HG03558 (cell line): ENCODE measurements at regions not wholly inside any gene's neighbourhood (a gene's known extent, or its start where the extent isn't known, plus 50 kb on each side); places are given as distances from the start of the nearest gene placed in this dataset.

ENCODE experiments used
- ATAC-seq: cut with Tn5 transposase; IDR thresholded peaks from one replicate; pipeline ENCODE4 v1.9.1; 2021; ENCODE audit warnings: moderate number of reproducible peaks; ENCODE audit not compliant: unreplicated experiment; ENCODE audit errors: extremely low read depth

DNA sequence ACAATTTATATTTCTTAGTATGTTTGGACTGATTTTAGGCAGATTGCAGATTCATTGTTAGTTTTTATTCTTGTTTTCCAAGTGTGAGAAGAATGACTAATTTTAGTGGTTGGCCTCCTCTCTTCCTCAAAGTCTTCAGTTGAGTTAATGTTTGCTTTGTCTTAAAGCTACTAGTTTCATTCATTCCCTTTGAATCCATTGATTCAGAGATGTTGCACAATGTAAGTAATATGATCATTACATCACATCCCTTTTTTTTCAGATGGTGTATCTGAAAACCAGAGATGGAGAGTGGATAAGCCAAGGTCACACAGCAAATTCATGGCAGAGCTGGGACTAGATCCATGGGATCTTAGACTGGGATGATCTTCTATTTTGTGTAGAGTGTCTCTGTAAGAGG lies 577.5 kb downstream of the BCL11B start:
- ATAC-seq: no peak

- ATAC-seq: no peak
Observed at GRCh38 chr14:98695809-98696208, 576.2 kb downstream of the BCL11B start.

- ATAC-seq: no peak
Observed at GRCh38 chr14:98698341-98698740, 573.7 kb downstream of the BCL11B start.

- ATAC-seq: no peak
Observed at GRCh38 chr14:98700748-98701147, 571.2 kb downstream of the BCL11B start.

DNA sequence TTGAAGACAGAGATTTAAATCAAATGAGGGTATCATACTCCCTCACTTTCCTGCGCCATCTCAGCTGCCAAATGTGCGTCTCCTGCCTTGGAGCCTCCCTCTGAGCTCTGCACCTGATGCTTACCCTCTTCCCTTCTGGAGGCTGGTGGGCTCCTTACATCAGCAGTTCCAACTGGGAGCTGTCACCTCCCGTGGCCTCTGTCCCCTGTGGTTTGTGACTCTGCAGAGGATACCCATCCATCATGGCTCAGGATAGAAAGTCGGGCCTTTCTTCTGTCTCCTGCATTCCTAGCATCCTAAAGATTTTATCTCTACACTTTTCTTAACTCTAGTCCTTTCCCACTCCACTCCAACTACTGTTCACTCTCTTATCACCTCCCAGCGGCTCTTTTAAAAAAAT lies 570.6 kb downstream of the BCL11B start:
- ATAC-seq: no peak

DNA sequence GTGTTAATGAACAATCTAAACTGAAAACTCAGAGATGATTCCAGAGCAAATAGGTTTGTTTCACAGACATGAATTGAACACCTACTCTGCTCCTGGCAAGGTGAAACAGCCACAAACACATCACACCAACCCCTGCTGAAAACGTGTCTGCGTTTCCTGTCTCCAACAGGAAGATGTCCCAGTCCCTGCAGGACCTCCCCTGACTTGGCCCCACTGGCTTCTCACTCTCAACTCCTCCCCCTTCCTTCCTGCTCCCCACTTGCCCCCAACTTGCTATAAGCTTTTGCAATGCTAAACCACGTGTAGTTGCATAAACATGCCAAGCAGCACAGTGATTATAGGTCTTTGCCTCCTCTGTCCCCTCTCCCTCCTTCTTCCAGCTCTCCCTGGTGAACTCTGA lies 567.6 kb downstream of the BCL11B start:
- ATAC-seq: no peak

DNA sequence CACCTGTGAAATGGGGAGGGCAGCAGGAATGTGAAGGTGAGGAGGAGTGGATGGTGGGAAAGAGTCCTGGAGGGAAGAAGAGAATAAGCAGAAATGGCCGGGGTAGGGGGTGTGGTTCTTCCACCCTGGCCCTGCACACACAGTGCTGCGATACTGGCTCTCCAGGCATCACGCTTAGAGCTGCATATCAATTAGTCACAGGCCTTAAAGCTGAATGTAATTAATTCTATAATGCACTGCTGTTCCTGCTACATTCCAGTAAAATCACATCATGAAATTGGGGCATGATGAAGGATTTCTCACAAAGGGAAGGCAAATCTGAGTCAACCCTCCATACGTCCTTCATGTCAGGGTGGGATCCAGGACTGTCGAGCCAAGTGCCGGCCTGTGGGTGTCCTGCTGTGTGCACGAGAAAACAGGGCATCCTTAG lies 566.1 kb downstream of the BCL11B start:
- no peak for ATAC-seq

DNA sequence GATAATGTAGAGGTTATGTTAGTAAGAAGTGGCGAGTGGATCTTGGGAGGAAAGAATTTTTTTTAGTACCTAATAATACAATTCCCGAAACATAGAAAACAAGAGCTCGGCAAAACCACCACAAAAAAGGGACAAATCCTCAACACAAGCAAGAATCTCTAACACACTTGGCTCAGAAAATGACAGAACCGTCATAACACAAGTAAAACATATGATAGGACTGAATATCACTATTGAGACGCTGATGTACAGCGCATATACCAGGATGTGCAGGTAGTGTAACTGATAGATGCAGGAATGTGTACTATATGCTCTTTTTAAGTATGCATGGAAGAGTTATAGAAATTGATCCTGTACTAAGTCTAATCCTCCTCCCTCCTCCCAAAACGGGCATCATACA lies 564.5 kb downstream of the BCL11B start:
- ATAC-seq: no peak

DNA sequence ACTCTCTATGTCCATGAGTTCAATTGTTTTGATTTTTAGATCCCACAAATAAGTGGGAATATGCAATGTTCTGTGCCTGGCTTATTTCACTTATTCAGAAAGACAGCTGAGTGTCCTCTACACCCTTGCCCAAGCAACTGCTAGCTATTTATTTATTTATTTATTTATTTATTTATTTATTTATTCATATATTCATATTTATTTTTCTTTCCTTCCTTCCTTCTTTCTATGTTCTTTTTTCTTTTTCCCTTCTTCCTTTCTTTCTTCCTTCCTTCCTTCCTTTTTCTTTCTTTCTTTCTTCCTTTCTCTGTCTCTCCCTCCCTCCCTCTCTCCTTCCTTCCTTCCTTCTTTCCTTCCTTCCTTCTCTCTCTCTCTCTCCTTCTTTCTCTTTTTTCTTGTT lies 563.4 kb downstream of the BCL11B start:
- ATAC-seq: no peak

DNA sequence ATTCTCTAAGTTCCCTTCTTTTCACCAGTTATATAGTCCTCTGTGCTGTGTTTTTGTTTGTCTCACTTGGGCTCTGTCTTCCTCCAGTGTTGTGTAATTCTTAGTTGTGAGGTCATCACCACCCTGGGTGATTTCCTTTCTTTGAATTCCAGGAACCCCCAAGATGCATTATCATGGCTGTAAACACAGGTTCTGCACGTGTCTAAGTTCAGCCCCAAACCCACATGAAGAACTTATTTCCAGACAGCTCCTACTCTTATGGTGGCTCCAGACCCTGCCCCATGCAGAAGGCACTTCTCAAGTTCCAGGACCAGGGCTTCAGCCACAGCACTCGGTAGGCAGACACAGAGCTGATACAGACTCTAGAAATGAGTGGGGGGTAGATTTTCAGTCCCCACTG lies 560.5 kb downstream of the BCL11B start:
- ATAC-seq: no peak

GRCh38 chr14:98714626-98715425 lies 557.2 kb downstream of the BCL11B start:
- no peak for ATAC-seq

DNA sequence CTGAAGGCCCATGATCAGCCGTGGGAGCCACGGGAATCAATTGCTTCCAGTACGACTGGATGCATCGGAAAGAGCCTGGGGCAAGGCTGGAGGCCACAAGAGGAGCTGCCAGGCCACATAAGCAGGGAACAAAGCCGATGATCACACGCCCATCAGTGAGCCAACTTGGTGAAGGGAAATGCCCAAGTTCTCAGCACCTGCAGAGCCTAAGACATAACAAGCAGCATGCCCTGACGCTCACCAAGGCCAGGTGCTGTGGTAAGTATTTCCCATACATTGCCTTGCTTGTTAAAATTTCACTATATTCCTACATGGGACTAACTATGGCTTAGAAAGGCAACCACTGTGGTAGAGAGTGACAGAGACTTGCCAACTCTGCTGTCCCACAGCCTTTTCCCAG lies 555.9 kb downstream of the BCL11B start:
- ATAC-seq: no peak

- no peak for ATAC-seq
Observed at GRCh38 chr14:98721061-98721460, 550.9 kb downstream of the BCL11B start.

DNA sequence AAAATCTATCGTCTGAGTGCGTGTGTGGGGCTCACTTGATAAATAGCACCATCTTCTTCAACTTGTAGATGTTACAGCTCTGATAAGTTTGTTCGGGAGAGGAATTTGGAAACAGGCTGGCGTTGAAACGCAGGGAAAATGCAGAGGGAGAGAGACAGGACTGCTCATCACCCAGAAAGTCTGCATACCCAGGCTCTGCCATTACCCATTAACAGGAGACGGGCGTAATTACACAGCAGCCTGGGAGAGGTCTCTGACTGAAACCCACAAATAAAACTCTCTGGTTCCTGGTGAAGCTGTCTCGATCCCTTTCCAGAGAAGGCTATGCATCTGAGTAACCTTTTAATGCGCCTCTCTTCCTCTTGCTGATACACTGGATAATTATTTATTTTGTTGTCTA lies 547.3 kb downstream of the BCL11B start:
- ATAC-seq: no peak

DNA sequence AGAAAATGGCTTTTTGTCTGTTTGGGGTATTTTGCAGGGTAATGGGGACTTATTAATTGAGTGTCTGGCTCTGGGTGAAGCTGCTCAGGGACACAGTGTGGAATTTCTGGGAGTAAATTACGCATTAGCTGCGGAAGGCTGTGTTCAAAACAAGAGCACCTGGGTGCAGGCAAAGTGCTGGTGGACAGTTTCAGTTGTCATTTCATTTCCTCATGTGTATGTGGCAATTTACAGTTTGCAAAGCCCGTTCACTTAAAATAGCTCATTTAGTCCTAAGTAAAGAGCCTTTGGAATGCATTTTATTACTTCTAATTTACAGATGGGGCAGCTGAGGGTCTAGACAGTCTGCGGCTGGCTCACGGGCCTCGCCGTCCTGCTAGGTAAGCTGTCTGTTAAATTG lies 546.8 kb downstream of the BCL11B start:
- ATAC-seq: no peak

- no peak for ATAC-seq
Observed at GRCh38 chr14:98725676-98726075, 546.3 kb downstream of the BCL11B start.

DNA sequence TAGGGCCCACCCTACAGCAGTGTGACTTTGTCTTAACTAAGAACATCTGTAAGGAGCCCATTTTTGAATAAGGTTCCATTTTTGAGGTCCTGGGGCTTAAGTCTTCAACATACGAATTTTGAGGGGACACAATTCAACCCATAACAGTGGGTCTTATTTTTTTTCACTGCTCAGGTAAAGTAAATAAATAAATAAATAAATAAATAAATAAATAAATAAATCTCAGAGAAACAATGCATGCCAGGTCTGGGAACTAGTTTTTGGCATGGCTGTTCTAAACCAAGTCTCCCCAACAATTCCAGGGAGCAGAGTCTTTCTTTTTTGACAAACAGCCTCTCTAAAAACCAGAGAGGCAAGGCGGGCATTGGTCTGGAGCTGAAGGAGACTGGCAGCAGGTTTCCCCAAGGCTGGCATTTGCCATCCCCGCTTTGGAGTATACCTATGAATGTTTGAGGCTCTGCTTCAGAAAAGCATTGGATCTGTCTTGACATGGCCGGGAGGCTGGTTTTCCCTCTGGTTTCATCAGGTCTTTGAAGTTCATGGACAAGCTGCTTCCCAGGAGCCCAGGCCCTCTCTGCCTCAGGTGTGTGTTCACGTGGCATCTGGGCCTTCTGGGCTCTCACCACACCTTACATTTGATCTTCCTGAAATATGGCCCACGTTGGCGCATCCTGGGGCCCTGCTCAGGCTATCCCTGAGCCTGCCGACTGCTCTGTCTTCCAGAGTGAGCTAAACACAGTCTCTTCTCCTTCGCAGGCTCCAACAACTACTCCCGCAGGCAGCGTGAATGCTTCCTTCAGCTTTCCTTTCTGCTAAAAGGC lies 545.2 kb downstream of the BCL11B start:
- no peak for ATAC-seq

- no peak for ATAC-seq
Observed at GRCh38 chr14:98728024-98728423, 544.0 kb downstream of the BCL11B start.

DNA sequence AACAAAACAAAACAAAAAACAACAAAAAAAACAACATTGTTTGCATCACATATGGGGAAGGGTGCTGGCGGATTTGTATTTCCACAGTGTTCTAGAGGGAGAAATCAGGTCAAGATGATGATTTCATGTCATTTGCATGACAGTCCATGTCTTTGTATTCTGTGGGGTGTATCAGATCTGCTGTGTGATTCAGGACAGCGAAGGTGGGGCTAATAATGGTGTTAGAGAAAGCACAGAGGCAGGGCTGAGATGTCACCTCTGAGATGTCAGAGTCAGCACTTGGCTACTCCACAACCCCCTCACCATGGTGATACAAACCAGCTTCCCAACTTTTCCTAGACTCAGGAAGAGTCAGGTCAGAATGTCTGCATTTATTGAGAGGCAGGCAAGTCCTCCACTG lies 543.2 kb downstream of the BCL11B start:
- ATAC-seq: no peak

GRCh38 chr14:98731286-98731685 lies 540.7 kb downstream of the BCL11B start:
- no peak for ATAC-seq

DNA sequence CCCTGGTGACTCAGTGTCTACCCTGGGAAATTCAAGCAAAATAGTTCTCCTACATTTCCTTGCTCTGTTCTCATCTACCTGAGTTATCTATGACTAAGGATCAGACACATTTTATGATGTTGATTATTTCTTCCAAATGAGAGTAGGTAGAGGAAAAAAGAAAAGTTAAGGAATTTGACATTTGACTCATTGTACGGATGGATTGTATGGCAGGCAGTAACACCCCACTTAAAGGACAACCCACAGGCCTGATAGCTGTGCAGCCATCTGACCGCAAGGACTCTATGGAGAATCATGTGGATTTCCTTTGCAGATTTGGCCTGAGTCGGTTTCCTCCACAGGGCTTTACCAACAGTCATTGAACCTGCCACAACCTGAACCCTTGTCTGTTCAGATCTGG lies 540.3 kb downstream of the BCL11B start:
- ATAC-seq: no peak

DNA sequence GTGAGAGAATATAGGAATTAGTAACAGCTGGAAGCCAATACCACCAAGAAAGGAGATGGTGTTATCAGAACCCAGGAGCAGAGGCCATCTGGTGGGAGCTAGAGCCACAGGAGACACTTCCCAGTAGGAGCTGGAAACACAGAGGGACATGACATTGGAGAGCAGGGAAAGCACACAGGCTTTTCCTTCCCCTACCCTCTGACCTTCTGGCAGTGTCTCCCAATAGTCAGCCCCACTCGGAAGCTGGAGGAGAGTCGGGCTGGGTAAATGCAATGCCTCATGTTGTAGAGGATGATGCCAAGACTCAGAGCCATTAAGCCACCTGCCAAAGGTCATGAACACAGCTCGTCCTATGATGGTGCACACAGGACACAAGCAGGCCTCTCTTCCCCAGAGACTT lies 538.5 kb downstream of the BCL11B start:
- no peak for ATAC-seq
